AG04450 (cell line): ENCODE measurements at regions not wholly inside any gene's neighbourhood (a gene's known extent, or its start where the extent isn't known, plus 50 kb on each side); places are given as distances from the start of the nearest gene placed in this dataset. TPM values are rescaled to one million over a fixed set of nuclear protein-coding genes. Genes with fewer than 3 reads are reported as not detected.
"Not testable (repeated sequence)": the region's sequence is repeated elsewhere in the genome, so short reads cannot be mapped to it uniquely, and the experiment has no call there.

Experiments
- CTCF ChIA-PET: fragments of 300-600, 350-600 bp; formaldehyde crosslinking; extraction: SDS; loops from one replicate; lab custom pipeline; 2022; ENCODE audit warnings: antibody characterized with exemption, inconsistent platforms; lab: Charles Lee
- POLR2A ChIA-PET: fragments of 350-600 bp; formaldehyde crosslinking; extraction: SDS; loops from one replicate; lab custom pipeline; 2021; ENCODE audit warnings: antibody characterized with exemption, inconsistent platforms; lab: Yijun Ruan, JAX
- DNase-seq: peaks from one replicate; pipeline ENCODE4 v3.0.0-alpha.2; 2011; ENCODE audit warnings: low read depth, low spot score
- H3K27ac ChIP-seq: one replicate; pipeline ENCODE4 v1.5.1; 2012; ENCODE audit warnings: low read depth, low read length, control low read depth
- H3K27me3 ChIP-seq: one replicate; pipeline ENCODE4 v1.6.0; 2012; ENCODE audit warnings: low read length; ENCODE audit not compliant: control insufficient read depth, insufficient read depth
- H3K4me3 ChIP-seq: 2 replicates; pipeline ENCODE4 v1.5.1; 2011; ENCODE audit warnings: mild to moderate bottlenecking, low read depth, low read length, control low read depth
- H3K9me3 ChIP-seq: 2 replicates; pipeline ENCODE4 v1.5.1; 2012; ENCODE audit warnings: low read length; ENCODE audit not compliant: control insufficient read depth, insufficient read depth
- small RNA-seq: library from RNA; depleted of rRNA; stranded (forward); fragments of <200 nt; gene quantifications from one replicate; pipeline ENCODE3, GENCODE V24; 2012; ENCODE audit warnings: low read depth; ENCODE audit not compliant: insufficient read length
- TF ChIP-seq, protein P1 (sequence below): IDR thresholded peaks from 2 replicates; pipeline ENCODE4 v1.5.1; 2011; ENCODE audit warnings: low read depth, low read length, control low read depth, inconsistent platforms

DNA sequence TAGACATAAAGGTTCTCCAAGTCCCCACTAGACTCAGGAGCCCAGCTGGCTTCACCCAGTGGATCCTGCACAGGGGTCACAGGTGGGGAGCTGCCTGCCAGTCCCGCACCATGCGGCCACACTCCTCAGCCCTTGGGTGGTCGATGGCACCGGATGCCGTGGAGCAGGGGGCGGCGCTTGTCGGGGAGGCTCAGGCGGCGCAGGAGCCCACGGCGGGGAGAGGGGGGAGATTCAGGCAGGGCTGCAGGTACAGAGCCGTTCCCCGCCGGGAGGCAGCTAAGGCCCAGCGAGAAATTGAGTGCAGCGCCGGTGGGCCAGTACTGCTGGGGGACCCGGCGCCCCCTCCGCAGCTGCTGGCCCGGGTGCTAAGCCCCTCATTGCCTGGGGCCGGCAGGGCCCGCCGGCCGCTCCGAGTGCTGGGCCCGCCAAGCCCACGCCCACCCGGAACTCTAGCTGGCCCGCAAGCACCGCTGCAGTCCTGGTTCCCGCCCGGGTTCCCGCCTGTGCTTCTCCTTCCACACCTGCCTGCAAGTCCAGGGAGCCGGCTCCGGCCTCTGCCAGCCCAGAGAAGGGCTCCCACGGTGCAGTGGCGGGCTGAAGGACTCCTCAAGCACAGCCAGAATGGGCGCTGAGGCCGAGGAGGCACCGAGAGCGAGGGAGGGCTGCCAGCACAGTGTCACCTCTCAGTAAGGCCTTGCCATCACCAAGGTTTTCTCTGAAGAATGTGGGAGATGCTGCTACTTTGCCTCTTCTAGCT lies 58.4 kb upstream of the PPP1R12A start:
- Histone ChIP-seq H3K4me3 (no peak overlapping the region), H3K9me3 (peaks cover 4% of the 10 kb centered on the region; the same call in 1 of the 2 replicates), H3K27me3 (no peaks in the 10 kb centered on the region), H3K27ac (no peak overlapping the region)
- POLR2A ChIA-PET = no interaction called here
- no peak for DNase-seq
- TF ChIP-seq, protein P1, sequence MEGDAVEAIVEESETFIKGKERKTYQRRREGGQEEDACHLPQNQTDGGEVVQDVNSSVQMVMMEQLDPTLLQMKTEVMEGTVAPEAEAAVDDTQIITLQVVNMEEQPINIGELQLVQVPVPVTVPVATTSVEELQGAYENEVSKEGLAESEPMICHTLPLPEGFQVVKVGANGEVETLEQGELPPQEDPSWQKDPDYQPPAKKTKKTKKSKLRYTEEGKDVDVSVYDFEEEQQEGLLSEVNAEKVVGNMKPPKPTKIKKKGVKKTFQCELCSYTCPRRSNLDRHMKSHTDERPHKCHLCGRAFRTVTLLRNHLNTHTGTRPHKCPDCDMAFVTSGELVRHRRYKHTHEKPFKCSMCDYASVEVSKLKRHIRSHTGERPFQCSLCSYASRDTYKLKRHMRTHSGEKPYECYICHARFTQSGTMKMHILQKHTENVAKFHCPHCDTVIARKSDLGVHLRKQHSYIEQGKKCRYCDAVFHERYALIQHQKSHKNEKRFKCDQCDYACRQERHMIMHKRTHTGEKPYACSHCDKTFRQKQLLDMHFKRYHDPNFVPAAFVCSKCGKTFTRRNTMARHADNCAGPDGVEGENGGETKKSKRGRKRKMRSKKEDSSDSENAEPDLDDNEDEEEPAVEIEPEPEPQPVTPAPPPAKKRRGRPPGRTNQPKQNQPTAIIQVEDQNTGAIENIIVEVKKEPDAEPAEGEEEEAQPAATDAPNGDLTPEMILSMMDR = no peak
- CTCF ChIA-PET = interaction anchor here (0.6 kb wide), 1 partner anchor 174 kb away, joined by 6 read pairs; no protein-coding TSS in a partner anchor

DNA sequence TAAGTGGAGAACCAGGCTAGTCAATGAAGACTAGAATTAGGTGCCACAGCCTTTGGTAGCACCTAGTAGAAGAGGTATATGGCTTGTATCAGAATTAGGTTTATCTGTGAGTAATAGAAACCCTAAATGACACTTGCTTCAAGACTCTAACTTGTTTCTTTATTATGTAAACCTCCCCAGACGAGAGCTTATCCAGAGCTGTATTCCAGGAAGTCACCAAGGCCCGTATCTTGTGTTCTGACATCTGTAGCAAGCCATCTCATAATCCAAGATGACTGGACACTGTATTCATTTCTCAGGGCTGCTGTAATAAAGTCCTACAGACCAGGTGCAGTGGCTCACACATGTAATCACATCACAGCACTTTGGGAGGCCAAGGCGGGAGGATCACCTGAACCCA lies 56.7 kb upstream of the PPP1R12A start:
- H3K27me3 ChIP-seq = no peaks in the 10 kb centered on the region
- CTCF ChIA-PET = no interaction called here
- H3K9me3 ChIP-seq = peaks cover 4% of the 10 kb centered on the region; the same call in 1 of the 2 replicates
- TF ChIP-seq, protein P1 = no peak
- POLR2A ChIA-PET = no interaction called here
- H3K27ac ChIP-seq = no peak overlapping the region
- no peak for DNase-seq
- H3K4me3 ChIP-seq = no peak overlapping the region

DNA sequence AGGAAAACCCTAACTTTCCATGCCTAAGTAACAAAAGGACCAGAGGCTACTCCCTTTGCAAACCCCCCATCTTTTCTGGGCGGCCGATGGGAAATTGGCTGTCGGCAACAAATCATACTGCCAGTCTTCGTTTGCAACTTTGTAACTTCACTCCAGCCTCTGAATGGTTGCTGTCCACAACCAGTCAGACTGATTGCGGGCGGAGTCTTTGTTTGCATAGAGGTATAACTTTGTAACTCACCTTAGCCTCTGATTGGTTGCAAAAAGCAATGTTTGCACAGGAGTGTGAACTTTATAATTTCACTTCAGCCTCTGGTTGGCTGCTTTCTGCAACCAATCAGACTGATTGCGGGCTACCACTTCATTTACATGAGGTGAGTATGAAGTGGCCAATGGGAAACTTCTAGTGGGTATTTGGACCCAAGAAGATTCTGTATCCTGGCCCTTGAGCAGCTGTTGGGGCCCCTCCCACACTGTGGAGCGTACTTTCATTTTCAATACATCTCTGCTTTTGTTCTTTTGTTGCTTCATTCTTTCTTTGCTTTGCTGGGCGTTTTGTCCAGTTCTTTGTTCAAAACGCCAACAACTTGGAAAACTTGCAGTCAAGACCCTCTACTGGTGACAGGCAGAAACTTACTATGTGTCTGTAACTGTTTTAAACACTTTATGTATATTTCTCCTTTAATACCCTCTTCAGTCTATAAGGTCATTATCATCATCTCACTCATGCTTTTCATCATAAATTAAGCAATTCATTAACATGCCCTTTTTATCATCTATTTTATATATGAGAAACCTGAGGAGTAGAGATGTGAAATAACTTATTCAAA lies 55.8 kb upstream of the PPP1R12A start:
- H3K27ac ChIP-seq, DNase-seq, H3K9me3 ChIP-seq, H3K27me3 ChIP-seq, H3K4me3 ChIP-seq, POLR2A ChIA-PET: not testable (repeated sequence)
- CTCF ChIA-PET = interaction anchor here (1.3 kb wide), 1 partner anchor 196 kb away, joined by 3 read pairs; no protein-coding TSS in a partner anchor

DNA sequence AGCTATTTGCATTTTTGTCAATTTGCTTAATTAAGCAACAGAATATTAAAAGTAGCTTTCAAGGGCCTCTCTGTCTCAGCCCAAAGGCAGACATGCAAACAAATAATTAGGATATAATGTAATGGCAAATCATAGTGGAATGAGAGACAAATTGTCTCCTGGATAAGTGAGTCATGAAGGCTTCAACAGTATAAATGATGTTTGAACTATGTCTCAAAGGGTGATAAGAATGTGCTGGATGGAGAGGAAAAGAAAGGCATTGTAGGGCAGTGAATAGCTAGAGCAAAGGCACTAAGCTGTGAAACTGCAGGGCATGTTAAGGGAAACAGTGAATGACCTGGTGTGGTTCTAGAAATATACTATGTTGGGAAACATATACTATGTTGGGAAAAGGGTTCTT lies 53.5 kb upstream of the PPP1R12A start:
- no peak overlapping the region for H3K27ac ChIP-seq
- H3K4me3 ChIP-seq = no peak overlapping the region
- no peak for DNase-seq
- ChIA-PET POLR2A (no interaction called here), CTCF (interaction anchor here (0.7 to 1.3 kb wide), 2 partner anchors 29 to 199 kb away, joined by 6 read pairs; no protein-coding TSS in a partner anchor)
- TF ChIP-seq, protein P1 = no peak
- peaks cover 4% of the 10 kb centered on the region; the same call in 1 of the 2 replicates for H3K9me3 ChIP-seq
- H3K27me3 ChIP-seq = no peaks in the 10 kb centered on the region

DNA sequence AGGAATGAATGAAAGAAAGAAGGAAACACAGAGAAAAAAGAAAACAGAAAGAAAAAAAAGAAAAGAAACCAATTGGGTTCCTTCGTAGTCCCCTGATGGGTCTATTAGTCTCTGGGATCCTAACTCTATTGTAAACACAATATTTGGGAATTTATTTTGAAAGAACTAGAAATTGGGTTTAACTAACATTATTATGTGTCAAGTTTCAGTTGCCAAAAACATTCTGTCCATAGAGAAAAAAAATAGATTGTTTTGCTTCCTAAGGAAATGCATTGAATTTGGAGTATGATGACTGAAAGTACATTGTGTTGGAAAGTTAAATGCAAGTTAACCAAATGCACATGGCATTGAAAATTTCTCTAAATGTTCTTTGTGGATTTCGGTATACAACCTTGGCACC lies 52.8 kb upstream of the PPP1R12A start:
- DNase-seq = no peak
- Histone ChIP-seq H3K27me3 (no peaks in the 10 kb centered on the region), H3K9me3 (no peaks in the 10 kb centered on the region), H3K27ac (no peak overlapping the region), H3K4me3 (no peak overlapping the region)
- ChIA-PET CTCF (interaction anchor here (0.7 to 1.3 kb wide), 2 partner anchors 29 to 199 kb away, joined by 6 read pairs; no protein-coding TSS in a partner anchor), POLR2A (no interaction called here)
- TF ChIP-seq, protein P1 = no peak

Small RNA genes in the stretch of these regions (small RNA-seq; reads per million reads assigned to genes)
- gene SNRPGP20 = not detected
